ENCODE measurements at regions not wholly inside any gene's neighbourhood (a gene's known extent, or its start where the extent isn't known, plus 50 kb on each side); places are given as distances from the start of the nearest gene placed in this dataset.

DNA sequence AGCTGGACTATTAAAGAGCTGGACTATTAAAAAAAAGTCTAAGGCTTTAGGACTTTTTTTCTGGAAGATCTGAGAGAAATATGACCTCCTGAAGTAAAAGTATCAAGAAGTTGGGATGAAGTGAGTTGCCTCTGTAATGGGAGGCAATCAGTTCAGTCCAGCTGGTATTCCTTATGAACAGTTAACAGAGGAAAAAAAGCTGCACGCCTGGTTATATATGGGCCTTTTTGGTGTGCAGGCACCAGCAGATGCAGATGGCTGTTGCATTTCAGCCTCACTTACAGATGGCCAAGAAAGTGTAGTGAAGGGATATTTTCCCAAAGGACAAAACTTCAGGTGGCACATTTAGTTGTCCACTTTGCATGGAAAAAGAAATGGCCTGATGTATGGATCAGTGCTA lies 70.3 kb upstream of the ELOVL5 start:
- no peak overlapping the region for H3K4me3 ChIP-seq (replicated peaks; ENCODE audit: insufficient read depth, low read length)
- no peak overlapping the region for H3K27ac ChIP-seq (replicated peaks)
- H3K27me3 ChIP-seq (ENCODE audit: insufficient read depth, poor library complexity, severe bottlenecking) = no peaks in the 10 kb centered on the region
- TF ChIP-seq, protein P1, sequence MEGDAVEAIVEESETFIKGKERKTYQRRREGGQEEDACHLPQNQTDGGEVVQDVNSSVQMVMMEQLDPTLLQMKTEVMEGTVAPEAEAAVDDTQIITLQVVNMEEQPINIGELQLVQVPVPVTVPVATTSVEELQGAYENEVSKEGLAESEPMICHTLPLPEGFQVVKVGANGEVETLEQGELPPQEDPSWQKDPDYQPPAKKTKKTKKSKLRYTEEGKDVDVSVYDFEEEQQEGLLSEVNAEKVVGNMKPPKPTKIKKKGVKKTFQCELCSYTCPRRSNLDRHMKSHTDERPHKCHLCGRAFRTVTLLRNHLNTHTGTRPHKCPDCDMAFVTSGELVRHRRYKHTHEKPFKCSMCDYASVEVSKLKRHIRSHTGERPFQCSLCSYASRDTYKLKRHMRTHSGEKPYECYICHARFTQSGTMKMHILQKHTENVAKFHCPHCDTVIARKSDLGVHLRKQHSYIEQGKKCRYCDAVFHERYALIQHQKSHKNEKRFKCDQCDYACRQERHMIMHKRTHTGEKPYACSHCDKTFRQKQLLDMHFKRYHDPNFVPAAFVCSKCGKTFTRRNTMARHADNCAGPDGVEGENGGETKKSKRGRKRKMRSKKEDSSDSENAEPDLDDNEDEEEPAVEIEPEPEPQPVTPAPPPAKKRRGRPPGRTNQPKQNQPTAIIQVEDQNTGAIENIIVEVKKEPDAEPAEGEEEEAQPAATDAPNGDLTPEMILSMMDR (IDR thresholded peaks at IDR 0.05; ENCODE audit: insufficient read depth, low read length) = no peak
- TF ChIP-seq POLR2AphosphoS5 (IDR thresholded peaks at IDR 0.05; ENCODE audit: low read depth) (no peak), GABPA (IDR thresholded peaks at IDR 0.05; ENCODE audit: low read depth) (no peak), SPI1 (IDR thresholded peaks at IDR 0.05; ENCODE audit: borderline replicate concordance, low read depth) (no peak)
- TF ChIP-seq, protein P2, sequence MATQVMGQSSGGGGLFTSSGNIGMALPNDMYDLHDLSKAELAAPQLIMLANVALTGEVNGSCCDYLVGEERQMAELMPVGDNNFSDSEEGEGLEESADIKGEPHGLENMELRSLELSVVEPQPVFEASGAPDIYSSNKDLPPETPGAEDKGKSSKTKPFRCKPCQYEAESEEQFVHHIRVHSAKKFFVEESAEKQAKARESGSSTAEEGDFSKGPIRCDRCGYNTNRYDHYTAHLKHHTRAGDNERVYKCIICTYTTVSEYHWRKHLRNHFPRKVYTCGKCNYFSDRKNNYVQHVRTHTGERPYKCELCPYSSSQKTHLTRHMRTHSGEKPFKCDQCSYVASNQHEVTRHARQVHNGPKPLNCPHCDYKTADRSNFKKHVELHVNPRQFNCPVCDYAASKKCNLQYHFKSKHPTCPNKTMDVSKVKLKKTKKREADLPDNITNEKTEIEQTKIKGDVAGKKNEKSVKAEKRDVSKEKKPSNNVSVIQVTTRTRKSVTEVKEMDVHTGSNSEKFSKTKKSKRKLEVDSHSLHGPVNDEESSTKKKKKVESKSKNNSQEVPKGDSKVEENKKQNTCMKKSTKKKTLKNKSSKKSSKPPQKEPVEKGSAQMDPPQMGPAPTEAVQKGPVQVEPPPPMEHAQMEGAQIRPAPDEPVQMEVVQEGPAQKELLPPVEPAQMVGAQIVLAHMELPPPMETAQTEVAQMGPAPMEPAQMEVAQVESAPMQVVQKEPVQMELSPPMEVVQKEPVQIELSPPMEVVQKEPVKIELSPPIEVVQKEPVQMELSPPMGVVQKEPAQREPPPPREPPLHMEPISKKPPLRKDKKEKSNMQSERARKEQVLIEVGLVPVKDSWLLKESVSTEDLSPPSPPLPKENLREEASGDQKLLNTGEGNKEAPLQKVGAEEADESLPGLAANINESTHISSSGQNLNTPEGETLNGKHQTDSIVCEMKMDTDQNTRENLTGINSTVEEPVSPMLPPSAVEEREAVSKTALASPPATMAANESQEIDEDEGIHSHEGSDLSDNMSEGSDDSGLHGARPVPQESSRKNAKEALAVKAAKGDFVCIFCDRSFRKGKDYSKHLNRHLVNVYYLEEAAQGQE (IDR thresholded peaks at IDR 0.05; ENCODE audit: insufficient replicate concordance, low read depth) = no peak
- DNase-seq (ENCODE audit: low read depth in 1 of 2, low spot score in 1 of 2) = no peak

DNA sequence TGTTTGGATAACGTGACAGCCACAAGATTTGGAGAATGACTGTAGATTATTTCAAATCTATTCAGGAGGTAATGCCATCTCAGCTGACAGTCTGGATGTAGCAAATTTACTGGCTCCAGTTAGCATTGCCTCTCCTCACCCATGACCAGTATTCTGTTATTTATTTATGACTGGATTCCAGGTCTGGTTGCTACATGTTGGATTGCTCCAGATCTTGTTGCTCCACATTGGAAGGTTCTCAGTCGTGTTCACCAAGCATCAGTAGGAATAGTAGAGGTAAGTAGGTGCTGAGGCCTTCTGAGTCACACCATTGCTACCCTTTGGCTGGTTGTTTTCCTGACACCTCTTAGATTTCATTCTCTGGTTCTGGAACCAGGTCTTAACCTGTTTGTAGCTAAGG lies 69.5 kb upstream of the ELOVL5 start:
- no peak overlapping the region for H3K27ac ChIP-seq (replicated peaks)
- H3K27me3 ChIP-seq (ENCODE audit: insufficient read depth, poor library complexity, severe bottlenecking) = no peaks in the 10 kb centered on the region
- TF ChIP-seq, protein P2 (IDR thresholded peaks at IDR 0.05; ENCODE audit: insufficient replicate concordance, low read depth) = no peak
- no peak for TF ChIP-seq GABPA (IDR thresholded peaks at IDR 0.05; ENCODE audit: low read depth)
- no peak for DNase-seq (ENCODE audit: low read depth in 1 of 2, low spot score in 1 of 2)
- H3K4me3 ChIP-seq (replicated peaks; ENCODE audit: insufficient read depth, low read length) = no peak overlapping the region

DNA sequence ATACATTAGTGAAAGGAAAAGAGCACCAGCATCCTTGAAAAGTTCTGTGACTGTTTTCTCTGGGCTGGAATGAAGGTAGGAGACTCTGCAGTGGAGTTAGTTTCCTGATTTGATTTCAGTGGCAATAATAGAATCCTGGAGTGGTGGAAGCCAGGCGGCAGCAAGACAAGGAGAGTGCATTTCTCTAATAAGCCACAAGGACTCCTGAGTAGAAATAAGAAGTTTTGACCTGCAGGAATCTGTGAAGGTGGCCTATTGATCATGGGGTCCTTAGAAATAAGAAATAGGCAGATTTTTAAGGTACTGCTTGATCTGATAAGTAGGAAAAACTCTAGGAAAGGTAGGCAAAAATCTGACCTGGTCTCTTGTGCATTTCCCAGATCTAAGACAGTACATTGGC lies 68.4 kb upstream of the ELOVL5 start:
- H3K27me3 ChIP-seq (ENCODE audit: insufficient read depth, poor library complexity, severe bottlenecking) = no peaks in the 10 kb centered on the region
- TF ChIP-seq POLR2AphosphoS5 (IDR thresholded peaks at IDR 0.05; ENCODE audit: low read depth) (no peak), SPI1 (IDR thresholded peaks at IDR 0.05; ENCODE audit: borderline replicate concordance, low read depth) (no peak), GABPA (IDR thresholded peaks at IDR 0.05; ENCODE audit: low read depth) (no peak)
- TF ChIP-seq, protein P1 (IDR thresholded peaks at IDR 0.05; ENCODE audit: insufficient read depth, low read length) = no peak
- TF ChIP-seq, protein P2 (IDR thresholded peaks at IDR 0.05; ENCODE audit: insufficient replicate concordance, low read depth) = no peak
- no peak for DNase-seq (ENCODE audit: low read depth in 1 of 2, low spot score in 1 of 2)

DNA sequence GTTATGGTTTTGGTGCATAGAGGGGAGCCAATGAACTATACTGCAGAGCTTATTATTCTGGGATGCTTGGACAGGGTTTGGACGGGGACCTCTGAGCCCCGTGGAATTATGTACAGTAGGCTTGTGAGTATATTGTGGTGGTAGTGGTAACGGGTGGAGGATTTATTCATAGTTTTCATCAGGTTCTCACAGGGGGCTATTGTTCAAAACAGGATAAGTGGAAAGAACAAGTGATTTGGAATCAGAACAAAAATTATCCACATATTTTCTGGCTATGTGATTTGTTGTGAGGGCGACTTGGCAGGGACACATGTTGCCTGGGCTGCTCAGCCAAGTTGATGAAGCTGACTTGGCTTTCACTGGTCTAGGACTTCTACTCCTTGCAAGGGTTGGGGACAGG lies 64.6 kb upstream of the ELOVL5 start:
- no peak for DNase-seq (ENCODE audit: low read depth in 1 of 2, low spot score in 1 of 2)
- Histone ChIP-seq H3K27ac (replicated peaks) (no peak overlapping the region), H3K27me3 (ENCODE audit: insufficient read depth, poor library complexity, severe bottlenecking) (no peaks in the 10 kb centered on the region), H3K4me3 (replicated peaks; ENCODE audit: insufficient read depth, low read length) (no peak overlapping the region)
- TF ChIP-seq, protein P2 (IDR thresholded peaks at IDR 0.05; ENCODE audit: insufficient replicate concordance, low read depth) = no peak
- no peak for TF ChIP-seq SPI1 (IDR thresholded peaks at IDR 0.05; ENCODE audit: borderline replicate concordance, low read depth)
- TF ChIP-seq GABPA (IDR thresholded peaks at IDR 0.05; ENCODE audit: low read depth) = no peak
- TF ChIP-seq, protein P1 (IDR thresholded peaks at IDR 0.05; ENCODE audit: insufficient read depth, low read length) = no peak
- no peak for TF ChIP-seq POLR2AphosphoS5 (IDR thresholded peaks at IDR 0.05; ENCODE audit: low read depth)

More for the DNA sequence above, 68.4 kb upstream of the ELOVL5 start:
- no peak overlapping the region for H3K27ac ChIP-seq (replicated peaks)
- no peak overlapping the region for H3K4me3 ChIP-seq (replicated peaks; ENCODE audit: insufficient read depth, low read length)
